HEK293 (cell line): ENCODE measurements at regions not wholly inside any gene's neighbourhood (a gene's known extent, or its start where the extent isn't known, plus 50 kb on each side); places are given as distances from the start of the nearest gene placed in this dataset.

Experiments
- CTCF ChIA-PET: fragments of 350-600 bp; formaldehyde crosslinking; extraction: SDS; loops from one replicate; lab custom pipeline; 2021; ENCODE audit warnings: antibody characterized with exemption; lab: Yijun Ruan, JAX
- POLR2A ChIA-PET: fragments of 300-600 bp; formaldehyde crosslinking; extraction: SDS; loops from one replicate; lab custom pipeline; 2020; ENCODE audit warnings: antibody characterized with exemption, inconsistent platforms; lab: Yijun Ruan, JAX
- H3K27ac ChIP-seq: fragments of 200-500 bp; sonication (Bioruptor generic); 2 replicates; pipeline ENCODE4 v1.5.1; 2014; ENCODE audit warnings: low read depth, low read length, control low read depth, inconsistent platforms; ENCODE audit errors: extremely low read depth
- H3K36me3 ChIP-seq, 2 experiments: fragments of 200-500 bp in 1 of 2; sonication (Bioruptor generic) in 1 of 2; 1 replicate in 1 of 2; 2 replicates in 1 of 2; pipeline ENCODE4 v1.5.1; 2014 to 2017; ENCODE audit warnings: inconsistent platforms in 2 of 2, low read length in 2 of 2; ENCODE audit not compliant: control insufficient read depth in 2 of 2, insufficient read depth in 1 of 2
- H3K4me1 ChIP-seq: fragments of 200-500 bp; sonication (Bioruptor generic); 2 replicates; pipeline ENCODE4 v1.5.1; 2014; ENCODE audit warnings: mild to moderate bottlenecking, low read length, inconsistent platforms; ENCODE audit not compliant: control insufficient read depth, insufficient read depth
- H3K4me3 ChIP-seq: 2 replicates; pipeline ENCODE4 v1.5.1; 2011; ENCODE audit warnings: low read depth, mild to moderate bottlenecking, control low read depth, low read length, moderate library complexity
- H3K9me3 ChIP-seq: fragments of 200-500 bp; sonication (Bioruptor generic); 2 replicates; pipeline ENCODE4 v1.5.1; 2014; ENCODE audit warnings: low read depth, low read length, inconsistent platforms; ENCODE audit not compliant: control insufficient read depth, insufficient read depth
- AEBP2 ChIP-seq: fragments of 450-650 bp; formaldehyde crosslinking; IDR thresholded peaks from 2 replicates; pipeline ENCODE4 v1.5.1; 2016; ENCODE audit warnings: missing biosample characterization, missing genetic modification characterization, borderline replicate concordance
- FEZF1 ChIP-seq: fragments of 450-650 bp; formaldehyde crosslinking; IDR thresholded peaks from 2 replicates; pipeline ENCODE4 v1.5.1; 2016; ENCODE audit warnings: missing biosample characterization, missing genetic modification characterization
- HOXC10 ChIP-seq: sonication (generic); formaldehyde crosslinking; IDR thresholded peaks from 2 replicates; pipeline ENCODE4 v1.8.1; 2023; ENCODE audit warnings: mild to moderate bottlenecking, missing genetic modification reagents
- HOXD13 ChIP-seq: sonication (generic); formaldehyde crosslinking; IDR thresholded peaks from 2 replicates; pipeline ENCODE4 v1.8.0; 2022; ENCODE audit warnings: missing genetic modification reagents, borderline replicate concordance
- KLF10 ChIP-seq: fragments of 450-650 bp; IDR thresholded peaks from 2 replicates; pipeline ENCODE4 v1.5.1; 2018; ENCODE audit warnings: missing biosample characterization, mild to moderate bottlenecking, missing genetic modification characterization
- MZF1 ChIP-seq: fragments of 450-650 bp; formaldehyde crosslinking; IDR thresholded peaks from 2 replicates; pipeline ENCODE4 v1.5.1; 2017; ENCODE audit warnings: missing biosample characterization, missing genetic modification characterization, borderline replicate concordance
- PRDM6 ChIP-seq: fragments of 450-650 bp; formaldehyde crosslinking; IDR thresholded peaks from 2 replicates; pipeline ENCODE4 v1.5.1; 2017; ENCODE audit warnings: missing biosample characterization, missing genetic modification characterization
- REPIN1 ChIP-seq: fragments of 450-650 bp; formaldehyde crosslinking; IDR thresholded peaks from 2 replicates; pipeline ENCODE4 v1.5.1; 2017; ENCODE audit warnings: missing biosample characterization, missing genetic modification characterization, low read depth
- SALL2 ChIP-seq: fragments of 450-650 bp; formaldehyde crosslinking; IDR thresholded peaks from 2 replicates; pipeline ENCODE4 v1.5.0; 2017; ENCODE audit warnings: missing biosample characterization, mild to moderate bottlenecking, missing genetic modification characterization, borderline replicate concordance
- SETDB1 ChIP-seq: IDR thresholded peaks from one replicate; pipeline ENCODE4 v1.6.1; 2017; ENCODE audit warnings: mild to moderate bottlenecking, low read length, moderate library complexity, mixed read lengths; ENCODE audit not compliant: insufficient read length
- ZBTB10 ChIP-seq: fragments of 450-650 bp; formaldehyde crosslinking; IDR thresholded peaks from 2 replicates; pipeline ENCODE4 v1.5.1; 2016; ENCODE audit warnings: missing biosample characterization, missing genetic modification characterization
- ZBTB17 ChIP-seq: fragments of 450-650 bp; formaldehyde crosslinking; IDR thresholded peaks from 2 replicates; pipeline ENCODE4 v1.5.1; 2016; ENCODE audit warnings: missing biosample characterization, missing genetic modification characterization
- ZBTB44 ChIP-seq: fragments of 450-650 bp; IDR thresholded peaks from 2 replicates; pipeline ENCODE4 v1.5.1; 2018; ENCODE audit warnings: missing biosample characterization, mild to moderate bottlenecking, missing genetic modification characterization
- ZNF10 ChIP-seq: fragments of 450-650 bp; formaldehyde crosslinking; IDR thresholded peaks from 2 replicates; pipeline ENCODE4 v1.5.1; 2017; ENCODE audit warnings: missing biosample characterization, missing genetic modification characterization
- ZNF138 ChIP-seq: fragments of 450-650 bp; formaldehyde crosslinking; IDR thresholded peaks from 2 replicates; pipeline ENCODE4 v1.5.1; 2016; ENCODE audit warnings: missing biosample characterization, missing genetic modification characterization, borderline replicate concordance
- ZNF140 ChIP-seq: fragments of 450-650 bp; formaldehyde crosslinking; IDR thresholded peaks from 2 replicates; pipeline ENCODE4 v1.5.1; 2016; ENCODE audit warnings: missing biosample characterization, missing genetic modification characterization
- ZNF19 ChIP-seq: fragments of 450-650 bp; formaldehyde crosslinking; IDR thresholded peaks from 2 replicates; pipeline ENCODE4; 2016; ENCODE audit warnings: missing biosample characterization, missing genetic modification characterization, low read depth
- ZNF324 ChIP-seq: fragments of 450-650 bp; formaldehyde crosslinking; IDR thresholded peaks from 2 replicates; pipeline ENCODE4 v1.5.1; 2016; ENCODE audit warnings: missing biosample characterization, missing genetic modification characterization
- ZNF350 ChIP-seq: fragments of 450-650 bp; formaldehyde crosslinking; IDR thresholded peaks from 2 replicates; pipeline ENCODE4 v1.5.0; 2017; ENCODE audit warnings: missing biosample characterization, mild to moderate bottlenecking, missing genetic modification characterization
- ZNF37A ChIP-seq: fragments of 450-650 bp; IDR thresholded peaks from 2 replicates; pipeline ENCODE4 v1.5.1; 2018; ENCODE audit warnings: missing biosample characterization, missing genetic modification characterization
- ZNF391 ChIP-seq: fragments of 450-650 bp; formaldehyde crosslinking; IDR thresholded peaks from 2 replicates; pipeline ENCODE4 v1.5.1; 2016; ENCODE audit warnings: low read depth, missing biosample characterization, missing genetic modification characterization, borderline replicate concordance
- ZNF513 ChIP-seq: fragments of 450-650 bp; IDR thresholded peaks from 2 replicates; pipeline ENCODE4 v1.5.1; 2018; ENCODE audit warnings: missing biosample characterization, missing genetic modification characterization
- ZNF558 ChIP-seq: fragments of 450-650 bp; formaldehyde crosslinking; IDR thresholded peaks from 2 replicates; pipeline ENCODE4 v1.5.1; 2016; ENCODE audit warnings: missing biosample characterization, missing genetic modification characterization
- ZNF560 ChIP-seq: fragments of 450-650 bp; formaldehyde crosslinking; IDR thresholded peaks from 2 replicates; pipeline ENCODE4 v1.5.1; 2017; ENCODE audit warnings: missing biosample characterization, missing genetic modification characterization, borderline replicate concordance
- ZNF596 ChIP-seq: fragments of 450-650 bp; IDR thresholded peaks from 2 replicates; pipeline ENCODE4 v1.5.0; 2018; ENCODE audit warnings: missing biosample characterization, mild to moderate bottlenecking, missing genetic modification characterization, moderate library complexity
- ZNF629 ChIP-seq: fragments of 450-650 bp; formaldehyde crosslinking; IDR thresholded peaks from 2 replicates; pipeline ENCODE4 v1.5.1; 2017; ENCODE audit warnings: missing biosample characterization, missing genetic modification characterization
- ZNF701 ChIP-seq: fragments of 450-650 bp; formaldehyde crosslinking; IDR thresholded peaks from 2 replicates; pipeline ENCODE4 v1.5.1; 2016; ENCODE audit warnings: missing biosample characterization, missing genetic modification characterization
- ZNF843 ChIP-seq: fragments of 450-650 bp; formaldehyde crosslinking; IDR thresholded peaks from 2 replicates; pipeline ENCODE4 v1.5.1; 2016; ENCODE audit warnings: missing biosample characterization, missing genetic modification characterization

GRCh38 chr9:22232971-22233370 is 213.7 kb upstream of the DMRTA1 start:
- Histone ChIP-seq H3K4me1 (no peaks in the 10 kb centered on the region; the same call in 1 of the 2 replicates), H3K27ac (no peak overlapping the region), H3K9me3 (no peaks in the 10 kb centered on the region), H3K4me3 (no peak overlapping the region), H3K36me3 (no peaks in the 10 kb centered on the region)
- TF ChIP-seq HOXD13 (CRISPR knock-in tag) (0 out of 2 replicates have a peak, but pooled peaks have one; percentile 24), ZNF560 (no peak), SETDB1 (no peak), ZNF558 (tag by site-specific recombination) (no peak), ZNF843 (tag by site-specific recombination) (peak; percentile 69), ZBTB10 (tag by site-specific recombination) (no peak), SALL2 (tag by site-specific recombination) (no peak), ZNF10 (tag by site-specific recombination) (no peak), ZNF324 (tag by site-specific recombination) (no peak), ZNF37A (tag by site-specific recombination) (no peak), ZBTB17 (no peak), ZNF391 (tag by site-specific recombination) (no peak), MZF1 (tag by site-specific recombination) (peak; percentile 50; the same call in 1 of the 2 replicates), KLF10 (tag by site-specific recombination) (no peak), ZNF19 (tag by site-specific recombination) (no peak), PRDM6 (tag by site-specific recombination) (0 out of 2 replicates have a peak, but pooled peaks have one; percentile 14), ZNF140 (tag by site-specific recombination) (no peak), ZNF513 (tag by site-specific recombination) (no peak), REPIN1 (tag by site-specific recombination) (no peak), ZNF596 (tag by site-specific recombination) (no peak), ZNF629 (tag by site-specific recombination) (no peak), FEZF1 (tag by site-specific recombination) (peak; percentile 54), ZNF701 (tag by site-specific recombination) (no peak), HOXC10 (CRISPR knock-in tag) (no peak), ZBTB44 (tag by site-specific recombination) (no peak), ZNF350 (no peak), ZNF138 (tag by site-specific recombination) (no peak), AEBP2 (tag by site-specific recombination) (no peak)
- CTCF ChIA-PET, result interaction anchor here (0.6 to 1.2 kb wide), 3 partner anchors 10 to 224 kb away, joined by 3 to 4 read pairs (median 4); partner anchors contain the start of gene CDKN2B
- POLR2A ChIA-PET, result interaction anchor here (1.2 kb wide), 1 partner anchor 238 kb away, joined by 3 read pairs; the partner anchor contains the start of gene CDKN2B-AS1
